NT2/D1 (cell line): ENCODE measurements at regions not wholly inside any gene's neighbourhood (a gene's known extent, or its start where the extent isn't known, plus 50 kb on each side); places are given as distances from the start of the nearest gene placed in this dataset.

Experiments used
- SUZ12 ChIP-seq: IDR thresholded peaks from 2 replicates; pipeline ENCODE4 v1.6.1; 2011; ENCODE audit not compliant: insufficient read length, insufficient read depth; ENCODE audit errors: extremely low read depth
- YY1 ChIP-seq: IDR thresholded peaks from 2 replicates; pipeline ENCODE4 v1.6.1; 2011; ENCODE audit not compliant: insufficient read length, insufficient read depth

GRCh38 chr14:56417173-56417572, 162.4 kb upstream of the TMEM260 start:
- TF ChIP-seq SUZ12 (no peak), YY1 (no peak)
